A673 (cell line): ENCODE measurements at regions not wholly inside any gene's neighbourhood (a gene's known extent, or its start where the extent isn't known, plus 50 kb on each side); places are given as distances from the start of the nearest gene placed in this dataset.
A peak's percentile ranks its signal among the peaks of the same experiment; 100 is the strongest.

Experiments used
- BruUV-seq: library from RNA; stranded (reverse); fragments of 400-500 nt; replicated peaks from 2 replicates; lab custom pipeline; 2021; lab: Mats Ljungman, UMichigan
- CTCF ChIA-PET: fragments of 300-600 bp; sonication (Branson Sonifier 250); formaldehyde crosslinking; loops from one replicate; lab custom pipeline; 2022; ENCODE audit warnings: antibody characterized with exemption; lab: Charles Lee
- POLR2A ChIA-PET: fragments of 300-600 bp; sonication (Branson Sonifier 250); formaldehyde crosslinking; loops from one replicate; lab custom pipeline; 2022; ENCODE audit warnings: antibody characterized with exemption; ENCODE audit not compliant: low non-redundant PET; lab: Charles Lee
- DNase-seq: peaks from one replicate; pipeline ENCODE4 v3.0.0-alpha.2; 2015; ENCODE audit warnings: low spot score
- H3K27ac ChIP-seq: fragments of 200-600 bp; sonication (generic); 2 replicates; pipeline ENCODE4 v1.5.1; 2016; ENCODE audit warnings: mixed run types, low read depth, mild to moderate bottlenecking, mixed read lengths, antibody characterized with exemption, low read length; ENCODE audit not compliant: poor library complexity, severe bottlenecking
- H3K27me3 ChIP-seq: fragments of 200-600 bp; sonication (generic); replicated peaks from 2 replicates; pipeline ENCODE4 v1.6.1; 2017; ENCODE audit warnings: mixed run types, low read depth, mild to moderate bottlenecking, mixed read lengths, antibody characterized with exemption, low read length; ENCODE audit not compliant: insufficient read depth, poor library complexity
- H3K36me3 ChIP-seq: fragments of 200-600 bp; sonication (generic); 2 replicates; pipeline ENCODE4 v1.6.1; 2016; ENCODE audit warnings: mixed run types, mild to moderate bottlenecking, mixed read lengths, antibody characterized with exemption, low read length; ENCODE audit not compliant: insufficient read depth, poor library complexity, severe bottlenecking
- H3K4me1 ChIP-seq: fragments of 200-600 bp; sonication (generic); 2 replicates; pipeline ENCODE4 v1.6.1; 2017; ENCODE audit warnings: mixed run types, mild to moderate bottlenecking, mixed read lengths, antibody characterized with exemption, low read length; ENCODE audit not compliant: insufficient read depth, poor library complexity, severe bottlenecking
- H3K4me3 ChIP-seq: fragments of 200-600 bp; sonication (generic); 2 replicates; pipeline ENCODE4 v1.5.1; 2016; ENCODE audit warnings: low read depth, mixed run types, mild to moderate bottlenecking, mixed read lengths, low read length; ENCODE audit not compliant: poor library complexity, severe bottlenecking
- H3K9me3 ChIP-seq: fragments of 200-600 bp; sonication (generic); 2 replicates; pipeline ENCODE4 v1.6.1; 2016; ENCODE audit warnings: mixed run types, low read depth, mild to moderate bottlenecking, mixed read lengths, antibody characterized with exemption, low read length; ENCODE audit not compliant: poor library complexity, severe bottlenecking
- CTCF ChIP-seq: fragments of 300-800, 200-600 bp; sonication (generic); conservative IDR thresholded peaks from 2 replicates; pipeline ENCODE4 v1.5.1; 2017; ENCODE audit warnings: low read depth, mild to moderate bottlenecking, antibody characterized with exemption, low read length, moderate library complexity, mixed read lengths
- EZH2 ChIP-seq: fragments of 200-600 bp; sonication (generic); IDR thresholded peaks from 2 replicates; pipeline ENCODE4 v1.6.1; 2017; ENCODE audit warnings: borderline replicate concordance, low read depth, mild to moderate bottlenecking, mixed read lengths, antibody characterized with exemption, low read length; ENCODE audit not compliant: poor library complexity, severe bottlenecking
- intact Hi-C: fragments of 100-400 bp; cut with micrococcal nuclease; formaldehyde crosslinking; loops from one replicate; pipeline ENCODE4 v1.10.0; 2022; ENCODE audit not compliant: unreplicated experiment

GRCh38 chr10:4246881-4247358 is 461.9 kb upstream of the KLF6 start:
- no peak overlapping the region for H3K4me3 ChIP-seq
- TF ChIP-seq CTCF (no peak), EZH2 (no peak)
- ChIA-PET POLR2A (no interaction called here), CTCF (no interaction called here)
- DNase-seq: peak; percentile 52
- H3K4me1 ChIP-seq: peaks cover 8% of the 10 kb centered on the region
- H3K27ac ChIP-seq: no peak overlapping the region
- no peaks in the 10 kb centered on the region for H3K36me3 ChIP-seq
- H3K9me3 ChIP-seq: no peaks in the 10 kb centered on the region
- no peaks in the 10 kb centered on the region for H3K27me3 ChIP-seq
- no TSS peak for BruUV-seq
- intact Hi-C loops: no loop called here

GRCh38 chr10:4243651-4244050 is 458.6 kb upstream of the KLF6 start:
- Histone ChIP-seq H3K27ac (no peak overlapping the region), H3K4me3 (no peak overlapping the region), H3K27me3 (no peaks in the 10 kb centered on the region), H3K4me1 (peaks cover 20% of the 10 kb centered on the region), H3K9me3 (no peaks in the 10 kb centered on the region), H3K36me3 (no peaks in the 10 kb centered on the region)
- no TSS peak for BruUV-seq
- TF ChIP-seq EZH2 (no peak), CTCF (no peak)
- CTCF ChIA-PET: no interaction called here
- intact Hi-C loops: no loop called here
- POLR2A ChIA-PET: interaction anchor here (0.6 kb wide), 1 partner anchor 12 kb away, joined by 3 read pairs; no protein-coding TSS in a partner anchor
- peak; percentile 36 for DNase-seq

GRCh38 chr10:4243169-4243568 is 458.2 kb upstream of the KLF6 start:
- TF ChIP-seq CTCF (no peak), EZH2 (no peak)
- H3K4me1 ChIP-seq: peaks cover 20% of the 10 kb centered on the region
- CTCF ChIA-PET: interaction anchor here (0.6 kb wide), 1 partner anchor 1061 kb away, joined by 3 read pairs; no protein-coding TSS in a partner anchor
- no peak overlapping the region for H3K4me3 ChIP-seq
- H3K9me3 ChIP-seq: no peaks in the 10 kb centered on the region
- no peak overlapping the region for H3K27ac ChIP-seq
- no TSS peak for BruUV-seq
- no peak for DNase-seq
- H3K36me3 ChIP-seq: no peaks in the 10 kb centered on the region
- POLR2A ChIA-PET: interaction anchor here (0.6 kb wide), 1 partner anchor 11 kb away, joined by 3 read pairs; no protein-coding TSS in a partner anchor
- intact Hi-C loops: no loop called here
- H3K27me3 ChIP-seq: no peaks in the 10 kb centered on the region
